Activated CD8-positive, alpha-beta T cell treated with anti-CD3 and anti-CD28 coated beads for 36 hours (primary cell): ENCODE measurements at regions not wholly inside any gene's neighbourhood (a gene's known extent, or its start where the extent isn't known, plus 50 kb on each side); places are given as distances from the start of the nearest gene placed in this dataset.

Experiments
- ATAC-seq: fragments of 200-7000 bp; cut with Tn5 transposase; one replicate; pipeline ENCODE4 v1.10.0; 2021; ENCODE audit warnings: mild to moderate bottlenecking, moderate library complexity
- CTCF ChIA-PET: fragments of 350-600 bp; sonication (Branson Sonifier 250); formaldehyde crosslinking; loops from one replicate; lab custom pipeline; 2021; ENCODE audit warnings: antibody characterized with exemption; lab: Charles Lee
- POLR2A ChIA-PET: fragments of 350-600 bp; sonication (Branson Sonifier 250); formaldehyde crosslinking; loops from one replicate; lab custom pipeline; 2021; ENCODE audit warnings: antibody characterized with exemption; lab: Charles Lee
- DNase-seq: peaks from one replicate; pipeline ENCODE4 v3.0.0-alpha.2; 2020
- H3K27ac Mint-ChIP-seq: one replicate; pipeline ENCODE4 v1.8.0; 2021; ENCODE audit warnings: mild to moderate bottlenecking, mixed read lengths
- H3K27me3 Mint-ChIP-seq: one replicate; pipeline ENCODE4 v1.8.0; 2021; ENCODE audit warnings: mixed read lengths
- H3K36me3 Mint-ChIP-seq: one replicate; pipeline ENCODE4 v1.8.0; 2021; ENCODE audit warnings: low read depth, mixed read lengths
- H3K4me1 Mint-ChIP-seq: one replicate; pipeline ENCODE4 v1.8.0; 2021; ENCODE audit warnings: low read depth, mixed read lengths
- H3K4me3 Mint-ChIP-seq: one replicate; pipeline ENCODE4 v1.8.0; 2021; ENCODE audit warnings: mild to moderate bottlenecking, moderate library complexity, mixed read lengths
- H3K9me3 Mint-ChIP-seq: one replicate; pipeline ENCODE4 v1.8.0; 2021; ENCODE audit warnings: mixed read lengths
- CTCF ChIP-seq: fragments of 200-600 bp; IDR thresholded peaks from one replicate; pipeline ENCODE4 v1.8.0; 2022; ENCODE audit warnings: antibody characterized with exemption, mild to moderate bottlenecking
- intact Hi-C: fragments of 100-400 bp; cut with micrococcal nuclease; formaldehyde crosslinking; loops from one replicate; pipeline ENCODE4 v1.10.0; 2022

- H3K4me1 Mint-ChIP-seq: no peaks in the 10 kb centered on the region
- ATAC-seq (no peak), DNase-seq (no peak)
- no peak overlapping the region for H3K4me3 Mint-ChIP-seq
- no peaks in the 10 kb centered on the region for H3K36me3 Mint-ChIP-seq
- no peaks in the 10 kb centered on the region for H3K27me3 Mint-ChIP-seq
- H3K27ac Mint-ChIP-seq: no peak overlapping the region
- no peak for TF ChIP-seq CTCF
- intact Hi-C loops: no loop called here
- ChIA-PET POLR2A (no interaction called here), CTCF (no interaction called here)
- no peaks in the 10 kb centered on the region for H3K9me3 Mint-ChIP-seq
Measured at GRCh38 chr2:216305574-216305973, 66.7 kb downstream of the MARCHF4 start.

GRCh38 chr2:216302981-216303676, 69.2 kb downstream of the MARCHF4 start:
- Mint-ChIP-seq H3K27ac (no peak overlapping the region), H3K36me3 (no peaks in the 10 kb centered on the region), H3K4me1 (no peaks in the 10 kb centered on the region), H3K9me3 (no peaks in the 10 kb centered on the region), H3K4me3 (no peak overlapping the region), H3K27me3 (no peaks in the 10 kb centered on the region)
- intact Hi-C loops: no loop called here
- ATAC-seq (no peak), DNase-seq (no peak)
- ChIA-PET CTCF (no interaction called here), POLR2A (no interaction called here)
- no peak for TF ChIP-seq CTCF

GRCh38 chr2:216300906-216301305, 71.4 kb downstream of the MARCHF4 start:
- DNase-seq (no peak), ATAC-seq (no peak)
- no peak for TF ChIP-seq CTCF
- no peaks in the 10 kb centered on the region for H3K27me3 Mint-ChIP-seq
- no peak overlapping the region for H3K4me3 Mint-ChIP-seq
- intact Hi-C loops: no loop called here
- H3K9me3 Mint-ChIP-seq: no peaks in the 10 kb centered on the region
- CTCF ChIA-PET: interaction anchor here (0.9 to 1.3 kb wide), 2 partner anchors 8 to 103 kb away, joined by 3 to 4 read pairs; no protein-coding TSS in a partner anchor
- no peaks in the 10 kb centered on the region for H3K36me3 Mint-ChIP-seq
- POLR2A ChIA-PET: interaction anchor here (1.2 kb wide), 1 partner anchor 17 kb away, joined by 4 read pairs; no protein-coding TSS in a partner anchor
- no peak overlapping the region for H3K27ac Mint-ChIP-seq
- peaks cover 4% of the 10 kb centered on the region for H3K4me1 Mint-ChIP-seq

DNA sequence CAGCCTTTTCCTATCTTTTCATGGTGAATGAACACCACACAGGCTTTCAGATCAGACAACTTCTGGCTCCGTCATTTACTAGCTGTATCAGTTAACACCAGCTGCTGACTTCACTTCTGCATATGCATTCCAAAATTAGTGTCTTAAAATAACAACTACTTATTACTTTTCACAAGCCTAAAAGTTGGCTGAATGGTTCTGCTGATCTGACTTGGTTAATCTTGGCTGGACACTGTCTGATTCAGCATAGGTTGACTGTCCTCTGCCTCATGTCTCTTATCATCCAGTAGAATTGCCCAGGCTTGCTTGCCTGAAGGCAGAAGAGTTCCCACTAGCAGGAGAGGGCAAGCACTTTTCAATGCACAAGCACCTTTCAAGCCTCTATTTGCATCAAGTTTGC, 72.7 kb downstream of the MARCHF4 start:
- Mint-ChIP-seq H3K4me1 (peaks cover 4% of the 10 kb centered on the region), H3K4me3 (no peak overlapping the region), H3K36me3 (no peaks in the 10 kb centered on the region), H3K27me3 (no peaks in the 10 kb centered on the region), H3K9me3 (no peaks in the 10 kb centered on the region), H3K27ac (no peak overlapping the region)
- ATAC-seq (no peak), DNase-seq (no peak)
- CTCF ChIA-PET: interaction anchor here (1.3 to 1.5 kb wide), 2 partner anchors 9 to 14 kb away, joined by 3 read pairs; no protein-coding TSS in a partner anchor
- intact Hi-C loops: no loop called here
- POLR2A ChIA-PET: no interaction called here
- no peak for TF ChIP-seq CTCF

GRCh38 chr2:216298719-216299495, 73.4 kb downstream of the MARCHF4 start:
- no peak for TF ChIP-seq CTCF
- DNase-seq (no peak), ATAC-seq (no peak)
- Mint-ChIP-seq H3K27ac (no peak overlapping the region), H3K4me3 (no peak overlapping the region), H3K27me3 (no peaks in the 10 kb centered on the region), H3K4me1 (peaks cover 4% of the 10 kb centered on the region), H3K9me3 (no peaks in the 10 kb centered on the region), H3K36me3 (no peaks in the 10 kb centered on the region)
- CTCF ChIA-PET: interaction anchor here (1.5 kb wide), 1 partner anchor 14 kb away, joined by 3 read pairs; no protein-coding TSS in a partner anchor
- intact Hi-C loops: no loop called here
- POLR2A ChIA-PET: no interaction called here
